Gastroesophageal sphincter (tissue), 4 donors: ENCODE measurements at regions not wholly inside any gene's neighbourhood (a gene's known extent, or its start where the extent isn't known, plus 50 kb on each side); places are given as distances from the start of the nearest gene placed in this dataset.

ENCODE experiments used
- ATAC-seq: fragments of 150-250 bp; one replicate; pipeline ENCODE4 v1.9.1; 2016; ENCODE audit warnings: mild to moderate bottlenecking, moderate library complexity
- H3K27ac ChIP-seq, 4 donors: fragments of 200-600 bp; sonication (generic) in 3 of 4; 1 replicate in 3 of 4; 2 replicates in 1 of 4; pipeline ENCODE4 v1.5.1; 2016 to 2019
- H3K27me3 ChIP-seq: fragments of 200-600 bp; sonication (generic); one replicate; pipeline ENCODE4 v1.5.1; 2019
- H3K36me3 ChIP-seq, 2 donors: fragments of 200-600 bp; sonication (generic); one replicate each; pipeline ENCODE4 v1.5.1; 2019; ENCODE audit warnings: control low read depth in 1 of 2
- H3K4me1 ChIP-seq, 3 donors: fragments of 200-600 bp; sonication (generic); 1 replicate in 2 of 3; 2 replicates in 1 of 3; pipeline ENCODE4 v1.5.1; 2016 to 2019; ENCODE audit warnings: control low read depth in 2 of 3
- H3K4me3 ChIP-seq, 2 donors: fragments of 200-600 bp; sonication (generic); one replicate each; pipeline ENCODE4 v1.5.1; 2019; ENCODE audit warnings: mild to moderate bottlenecking in 1 of 2, moderate library complexity in 1 of 2
- H3K9me3 ChIP-seq, 3 donors: fragments of 200-600 bp; sonication (generic); one replicate each; pipeline ENCODE4 v1.5.1; 2017 to 2019; ENCODE audit warnings: control low read depth in 2 of 3
- CTCF ChIP-seq, 4 experiments: fragments of 200-600 bp in 2 of 4; fragments of 450-650 bp in 2 of 4; sonication (generic) in 1 of 4; IDR thresholded peaks; one replicate each; pipeline ENCODE4 v1.5.1; 2017 to 2019; ENCODE audit warnings: antibody characterized with exemption in 4 of 4, mild to moderate bottlenecking in 2 of 4, moderate library complexity in 2 of 4
- EP300 ChIP-seq: sonication (generic); formaldehyde crosslinking; IDR thresholded peaks from one replicate; pipeline ENCODE4 v1.6.1; 2017; ENCODE audit warnings: antibody characterized with exemption, mild to moderate bottlenecking
- POLR2A ChIP-seq, 2 donors: fragments of 450-650 bp; IDR thresholded peaks; one replicate each; pipeline ENCODE4 v1.6.1; 2017; ENCODE audit warnings: antibody characterized with exemption in 2 of 2, mild to moderate bottlenecking in 2 of 2, moderate library complexity in 1 of 2
- POLR2AphosphoS5 ChIP-seq: sonication (generic); formaldehyde crosslinking; IDR thresholded peaks from one replicate; pipeline ENCODE4 v1.6.1; 2017; ENCODE audit warnings: antibody characterized with exemption
- WGBS, 2 donors: methylation state at CpG; one replicate each; pipeline ENCODE4 v1.1.5; 2018; ENCODE audit warnings: low coverage in 1 of 2; 5-methylcytosine and 5-hydroxymethylcytosine counted together

DNA sequence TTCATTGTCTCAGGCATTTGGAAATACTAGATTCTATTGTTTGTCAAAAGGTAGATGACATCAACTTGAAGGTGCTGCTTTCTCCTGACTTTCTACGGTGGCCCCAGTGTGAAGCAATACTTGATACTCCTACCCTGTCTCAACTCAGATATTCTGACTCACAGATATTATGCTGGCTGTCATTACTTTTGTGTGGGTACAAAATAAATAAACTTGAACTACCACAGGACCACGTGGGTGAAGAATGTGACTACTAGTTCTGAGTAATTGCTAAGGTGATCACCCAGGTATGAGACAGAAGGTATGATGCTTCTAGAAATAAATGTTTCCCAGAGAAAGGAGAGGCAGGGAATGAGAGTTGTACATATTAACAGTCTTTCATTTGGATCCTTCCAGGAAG, 275.3 kb upstream of the SPOCK3 start:
- 75 to 88% methylated on average over 2 of the region's 2 CpGs for WGBS, 2 donors
- TF ChIP-seq CTCF (IDR thresholded peaks at IDR 0.05) = no peak
- Histone ChIP-seq H3K27ac (no peak overlapping the region), H3K4me1 (no peaks in the 10 kb centered on the region), H3K4me3 (no peak overlapping the region), H3K36me3 (no peaks in the 10 kb centered on the region), H3K27me3 (no peaks in the 10 kb centered on the region), H3K9me3 (no peaks in the 10 kb centered on the region)
- ATAC-seq = no peak

DNA sequence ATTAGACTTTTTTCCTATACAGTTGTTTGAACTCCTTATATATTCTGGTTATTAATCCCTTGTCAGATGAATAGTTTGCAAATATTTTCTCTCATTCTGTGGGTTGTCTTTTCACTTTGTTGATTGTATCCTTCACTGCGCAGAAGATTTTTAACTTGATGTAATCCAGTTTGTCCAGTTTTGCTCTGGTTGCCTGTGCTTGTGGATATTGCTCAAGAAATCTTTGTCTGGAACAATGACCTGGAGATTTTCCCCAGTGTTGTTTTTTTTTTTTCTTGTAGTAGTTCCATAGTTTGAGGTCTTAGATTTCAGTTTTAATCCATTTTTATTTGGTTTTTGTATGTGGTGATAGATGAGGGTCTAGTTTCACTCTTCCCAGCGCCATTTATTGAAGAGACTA, 289.8 kb upstream of the SPOCK3 start:
- Histone ChIP-seq H3K36me3 (no peaks in the 10 kb centered on the region), H3K4me1 (no peaks in the 10 kb centered on the region), H3K9me3 (no peaks in the 10 kb centered on the region), H3K27me3 (no peaks in the 10 kb centered on the region), H3K27ac (no peak overlapping the region), H3K4me3 (no peak overlapping the region)
- 88 to 95% methylated on average over 2 of the region's 2 CpGs for WGBS, 2 donors
- no peak for ATAC-seq
- TF ChIP-seq POLR2A (IDR thresholded peaks at IDR 0.05) (no peak), CTCF (IDR thresholded peaks at IDR 0.05) (no peak), EP300 (no peak), POLR2AphosphoS5 (no peak)

GRCh38 chr4:167537761-167538160, 303.5 kb upstream of the SPOCK3 start:
- H3K4me3 ChIP-seq = no peak overlapping the region
- H3K4me1 ChIP-seq = no peaks in the 10 kb centered on the region
- TF ChIP-seq POLR2AphosphoS5 (no peak), EP300 (no peak), CTCF (IDR thresholded peaks at IDR 0.05) (no peak)
- H3K27ac ChIP-seq = no peak overlapping the region
- ATAC-seq = no peak
- no peaks in the 10 kb centered on the region for H3K36me3 ChIP-seq
- H3K27me3 ChIP-seq = no peaks in the 10 kb centered on the region
- WGBS, 2 donors = 71 to 75% methylated on average over 1 of the region's 1 CpG
- no peaks in the 10 kb centered on the region for H3K9me3 ChIP-seq

DNA sequence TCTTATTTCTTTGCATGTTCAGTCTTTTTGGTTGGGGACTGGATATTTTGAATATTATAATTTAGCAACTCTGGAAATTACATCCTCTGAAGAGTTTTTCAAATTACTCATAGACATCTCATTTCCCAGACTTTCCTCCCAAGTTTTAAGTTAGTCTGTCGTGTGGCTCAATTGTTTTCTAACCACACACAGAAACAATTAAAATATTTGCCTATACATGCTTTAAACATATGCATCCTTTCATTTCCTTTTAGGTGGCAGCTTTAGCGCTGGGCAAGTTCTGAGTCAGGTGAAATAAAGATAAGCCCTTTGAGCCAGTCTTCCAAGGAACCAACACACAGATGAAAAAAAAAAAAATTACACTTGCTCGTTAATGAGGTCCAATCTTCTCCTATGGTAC, 307.0 kb upstream of the SPOCK3 start:
- 51 to 77% methylated on average over 2 to 3 of the region's 3 CpGs for WGBS, 2 donors
- no peaks in the 10 kb centered on the region for H3K9me3 ChIP-seq

GRCh38 chr4:167544391-167544790, 310.1 kb upstream of the SPOCK3 start:
- WGBS, 2 donors = 70 to 80% methylated on average over 1 of the region's 1 CpG
- TF ChIP-seq POLR2AphosphoS5 = no peak
- TF ChIP-seq CTCF (IDR thresholded peaks at IDR 0.05) = no peak
- TF ChIP-seq EP300 = no peak
- no peak for TF ChIP-seq POLR2A (IDR thresholded peaks at IDR 0.05)
- H3K27me3 ChIP-seq = no peaks in the 10 kb centered on the region
- no peak for ATAC-seq
- H3K36me3 ChIP-seq = no peaks in the 10 kb centered on the region
- H3K27ac ChIP-seq = no peak overlapping the region
- H3K4me1 ChIP-seq = no peaks in the 10 kb centered on the region
- no peak overlapping the region for H3K4me3 ChIP-seq
- H3K9me3 ChIP-seq = no peaks in the 10 kb centered on the region

More for the DNA sequence above, 307.0 kb upstream of the SPOCK3 start:
- Histone ChIP-seq H3K4me1 (no peaks in the 10 kb centered on the region), H3K27ac (no peak overlapping the region), H3K36me3 (no peaks in the 10 kb centered on the region), H3K27me3 (no peaks in the 10 kb centered on the region), H3K4me3 (no peak overlapping the region)
- TF ChIP-seq POLR2AphosphoS5 (no peak), POLR2A (IDR thresholded peaks at IDR 0.05) (no peak), EP300 (no peak), CTCF (IDR thresholded peaks at IDR 0.05) (no peak)
- ATAC-seq = no peak
